Stomach smooth muscle (tissue), 2 donors: ENCODE measurements at regions not wholly inside any gene's neighbourhood (a gene's known extent, or its start where the extent isn't known, plus 50 kb on each side); places are given as distances from the start of the nearest gene placed in this dataset.

Experiments
- H3K27ac ChIP-seq: one replicate; pipeline ENCODE4 v1.7.0; 2013; ENCODE audit warnings: mild to moderate bottlenecking, low read length, inconsistent platforms
- H3K27me3 ChIP-seq, 2 donors: one replicate each; pipeline ENCODE4 v1.7.0; 2013; ENCODE audit warnings: low read length in 2 of 2; ENCODE audit not compliant: insufficient read depth in 2 of 2, control insufficient read depth in 1 of 2
- H3K36me3 ChIP-seq, 2 donors: one replicate each; pipeline ENCODE4 v1.7.0; 2013; ENCODE audit warnings: low read length in 2 of 2; ENCODE audit not compliant: control insufficient read depth in 2 of 2, insufficient read depth in 2 of 2
- H3K4me1 ChIP-seq: one replicate; pipeline ENCODE4 v1.7.0; 2013; ENCODE audit warnings: low read length; ENCODE audit not compliant: control insufficient read depth, insufficient read depth
- H3K4me3 ChIP-seq, 2 donors: one replicate each; pipeline ENCODE4 v1.7.0; 2013; ENCODE audit warnings: low read length in 2 of 2
- H3K9ac ChIP-seq, 2 donors: one replicate each; pipeline ENCODE4 v1.7.0; 2013; ENCODE audit warnings: low read length in 2 of 2, mild to moderate bottlenecking in 1 of 2
- H3K9me3 ChIP-seq, 2 donors: one replicate each; pipeline ENCODE4 v1.7.0; 2013; ENCODE audit warnings: low read length in 2 of 2; ENCODE audit not compliant: control insufficient read depth in 2 of 2
- donor health status: healthy.
- donor health status: Pancreatic carcinoma.

GRCh38 chr11:86726770-86727504, 54.5 kb upstream of the ME3 start:
- Histone ChIP-seq H3K36me3 (no peaks in the 10 kb centered on the region), H3K4me1 (no peaks in the 10 kb centered on the region), H3K9me3 (no peaks in the 10 kb centered on the region), H3K9ac (no peak overlapping the region), H3K27ac (no peak overlapping the region), H3K4me3 (no peak overlapping the region), H3K27me3 (no peaks in the 10 kb centered on the region)

GRCh38 chr11:86726118-86726753, 53.8 kb upstream of the ME3 start:
- no peak overlapping the region for H3K4me3 ChIP-seq
- H3K4me1 ChIP-seq: no peaks in the 10 kb centered on the region
- no peaks in the 10 kb centered on the region for H3K27me3 ChIP-seq
- H3K27ac ChIP-seq: no peak overlapping the region
- no peaks in the 10 kb centered on the region for H3K9me3 ChIP-seq
- H3K36me3 ChIP-seq: no peaks in the 10 kb centered on the region
- H3K9ac ChIP-seq: no peak overlapping the region

GRCh38 chr11:86724137-86724536, 51.7 kb upstream of the ME3 start:
- Histone ChIP-seq H3K27me3 (no peaks in the 10 kb centered on the region), H3K36me3 (no peaks in the 10 kb centered on the region), H3K9ac (no peak overlapping the region), H3K9me3 (no peaks in the 10 kb centered on the region), H3K27ac (no peak overlapping the region), H3K4me3 (no peak overlapping the region), H3K4me1 (no peaks in the 10 kb centered on the region)

GRCh38 chr11:86723281-86723680, 50.9 kb upstream of the ME3 start:
- H3K27ac ChIP-seq: no peak overlapping the region
- H3K36me3 ChIP-seq: no peaks in the 10 kb centered on the region
- no peaks in the 10 kb centered on the region for H3K4me1 ChIP-seq
- H3K9ac ChIP-seq: no peak overlapping the region
- no peaks in the 10 kb centered on the region for H3K9me3 ChIP-seq
- no peaks in the 10 kb centered on the region for H3K27me3 ChIP-seq
- H3K4me3 ChIP-seq: no peak overlapping the region

GRCh38 chr11:86722748-86723147, 50.3 kb upstream of the ME3 start:
- H3K9me3 ChIP-seq: no peaks in the 10 kb centered on the region
- no peaks in the 10 kb centered on the region for H3K4me1 ChIP-seq
- no peak overlapping the region for H3K4me3 ChIP-seq
- no peak overlapping the region for H3K27ac ChIP-seq
- no peak overlapping the region for H3K9ac ChIP-seq
- no peaks in the 10 kb centered on the region for H3K27me3 ChIP-seq
- no peaks in the 10 kb centered on the region for H3K36me3 ChIP-seq
